ENCODE measurements at regions not wholly inside any gene's neighbourhood (a gene's known extent, or its start where the extent isn't known, plus 50 kb on each side); places are given as distances from the start of the nearest gene placed in this dataset.
"Not testable (repeated sequence)": the region's sequence is repeated elsewhere in the genome, so short reads cannot be mapped to it uniquely, and the experiment has no call there.

DNA sequence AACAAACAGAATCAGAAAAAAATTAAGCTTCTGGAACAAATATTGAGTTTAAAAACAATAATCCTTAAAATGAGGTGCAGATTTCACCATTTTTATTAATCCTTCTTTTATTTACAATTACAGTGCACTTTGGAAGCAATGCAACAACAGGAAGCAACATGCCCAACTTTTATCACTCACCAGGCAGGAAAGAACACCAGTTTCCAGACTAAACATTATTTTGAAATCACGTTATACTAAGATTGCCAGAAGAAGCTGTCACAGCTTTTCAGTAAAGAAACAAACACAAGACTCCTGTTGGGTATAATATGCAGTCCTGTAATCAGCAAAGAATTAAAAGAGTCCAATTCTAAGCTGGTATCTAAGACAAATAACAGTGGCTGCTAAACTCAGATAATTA is 137.9 kb upstream of the ZC3H15 start:
- no peaks in the 10 kb centered on the region for H3K36me3 ChIP-seq (replicated peaks in 1 of 2; ENCODE audit: control extremely low read depth in 1 of 2, control insufficient read depth in 1 of 2, extremely low read depth in 1 of 2, insufficient read depth in 2 of 2, low read length in 1 of 2)
- no peak overlapping the region for H3K4me2 ChIP-seq (replicated peaks; ENCODE audit: low read depth, low read length, poor library complexity, severe bottlenecking)
- H3K4me3 Mint-ChIP-seq, result no peak overlapping the region

DNA sequence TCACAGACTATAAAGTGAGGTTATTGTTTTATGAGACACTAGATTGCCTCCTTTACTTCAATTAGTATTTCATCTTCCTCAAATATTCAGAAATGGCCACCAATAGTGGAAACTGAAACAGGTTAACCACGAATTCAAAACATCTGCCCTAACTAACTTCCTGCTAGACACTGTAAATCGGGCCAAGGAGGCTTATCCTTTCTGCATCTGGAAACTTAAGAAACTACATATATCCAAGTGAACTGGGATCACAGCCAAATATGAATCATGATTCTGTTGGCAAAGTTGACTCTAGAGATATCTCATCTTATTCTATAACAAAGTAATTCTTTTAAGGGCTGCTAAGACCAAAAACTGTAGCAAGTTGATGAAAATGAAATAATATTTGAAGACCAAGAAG is 136.6 kb upstream of the ZC3H15 start:
- WGBS (ENCODE audit: insufficient coverage), result 0% methylated on average over 1 of the region's 2 CpGs
- intact Hi-C loops (cut with micrococcal nuclease), result no loop called here
- ATAC-seq (ENCODE audit: low read depth) (no peak), DNase-seq (no peak)
- TF ChIP-seq, protein P1, sequence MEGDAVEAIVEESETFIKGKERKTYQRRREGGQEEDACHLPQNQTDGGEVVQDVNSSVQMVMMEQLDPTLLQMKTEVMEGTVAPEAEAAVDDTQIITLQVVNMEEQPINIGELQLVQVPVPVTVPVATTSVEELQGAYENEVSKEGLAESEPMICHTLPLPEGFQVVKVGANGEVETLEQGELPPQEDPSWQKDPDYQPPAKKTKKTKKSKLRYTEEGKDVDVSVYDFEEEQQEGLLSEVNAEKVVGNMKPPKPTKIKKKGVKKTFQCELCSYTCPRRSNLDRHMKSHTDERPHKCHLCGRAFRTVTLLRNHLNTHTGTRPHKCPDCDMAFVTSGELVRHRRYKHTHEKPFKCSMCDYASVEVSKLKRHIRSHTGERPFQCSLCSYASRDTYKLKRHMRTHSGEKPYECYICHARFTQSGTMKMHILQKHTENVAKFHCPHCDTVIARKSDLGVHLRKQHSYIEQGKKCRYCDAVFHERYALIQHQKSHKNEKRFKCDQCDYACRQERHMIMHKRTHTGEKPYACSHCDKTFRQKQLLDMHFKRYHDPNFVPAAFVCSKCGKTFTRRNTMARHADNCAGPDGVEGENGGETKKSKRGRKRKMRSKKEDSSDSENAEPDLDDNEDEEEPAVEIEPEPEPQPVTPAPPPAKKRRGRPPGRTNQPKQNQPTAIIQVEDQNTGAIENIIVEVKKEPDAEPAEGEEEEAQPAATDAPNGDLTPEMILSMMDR (IDR thresholded peaks at IDR 0.05), result no peak
- TF ChIP-seq EZH2 (IDR thresholded peaks at IDR 0.05; ENCODE audit: borderline replicate concordance, insufficient read depth, low read depth, low read length, poor library complexity, severe bottlenecking), result no peak
- Histone ChIP-seq H4K20me1 (ENCODE audit: control insufficient read depth, insufficient read depth, low read length, poor library complexity, severe bottlenecking) (no peaks in the 10 kb centered on the region), H3K9me3 (ENCODE audit: control extremely low read depth in 1 of 3, control insufficient read depth in 2 of 3, insufficient read depth in 1 of 3, low read length in 2 of 3) (peaks cover 0 to 18% (median 8%) of the 10 kb centered on the region in 3 donors), H3K79me2 (ENCODE audit: control insufficient read depth, insufficient read depth, low read length) (no peaks in the 10 kb centered on the region), H3K36me3 (replicated peaks in 1 of 2; ENCODE audit: control extremely low read depth in 1 of 2, control insufficient read depth in 1 of 2, extremely low read depth in 1 of 2, insufficient read depth in 2 of 2, low read length in 1 of 2) (no peaks in the 10 kb centered on the region), H3K4me1 (ENCODE audit: control insufficient read depth in 2 of 2, insufficient read depth in 2 of 2, low read length in 2 of 2) (no peaks in the 10 kb centered on the region), H2AFZ (ENCODE audit: insufficient read depth, low read depth, low read length, poor library complexity, severe bottlenecking) (no peak overlapping the region), H3K27ac (ENCODE audit: low read length in 2 of 2) (no peak overlapping the region), H3K9ac (ENCODE audit: low read length) (no peak overlapping the region), H3K4me2 (replicated peaks; ENCODE audit: low read depth, low read length, poor library complexity, severe bottlenecking) (no peak overlapping the region), H3K4me3 (ENCODE audit: control extremely low read depth in 1 of 5, extremely low read depth in 1 of 5, insufficient read depth in 1 of 5, low read depth in 2 of 5, low read length in 4 of 5) (no peak overlapping the region), H3K27me3 (replicated peaks in 1 of 4; ENCODE audit: control extremely low read depth in 1 of 4, control insufficient read depth in 3 of 4, insufficient read depth in 4 of 4, low read length in 3 of 4) (no peaks in the 10 kb centered on the region)
- Mint-ChIP-seq H3K27me3 (no peaks in the 10 kb centered on the region), H3K27ac (no peak overlapping the region), H3K4me3 (no peak overlapping the region), H3K4me1 (peaks cover 14% of the 10 kb centered on the region), H3K9me3 (ENCODE audit: insufficient read depth) (peaks cover 10% of the 10 kb centered on the region)
- CTCF ChIA-PET, result no interaction called here
- POLR2A ChIA-PET, result no interaction called here

More for the DNA sequence above, 137.9 kb upstream of the ZC3H15 start:
- no peaks in the 10 kb centered on the region for H3K27me3 Mint-ChIP-seq
- H3K9me3 ChIP-seq (ENCODE audit: control extremely low read depth in 1 of 3, control insufficient read depth in 2 of 3, insufficient read depth in 1 of 3, low read length in 2 of 3), result peaks cover 0 to 7% (median 3%) of the 10 kb centered on the region in 3 donors
- intact Hi-C loops (cut with micrococcal nuclease), result no loop called here
- POLR2A ChIA-PET, result no interaction called here
- no CpG with 5 or more reads among the region's 1 CpG for WGBS (ENCODE audit: insufficient coverage)
- no peak overlapping the region for H2AFZ ChIP-seq (ENCODE audit: insufficient read depth, low read depth, low read length, poor library complexity, severe bottlenecking)
- CTCF ChIA-PET, result no interaction called here
- H3K27me3 ChIP-seq (replicated peaks in 1 of 4; ENCODE audit: control extremely low read depth in 1 of 4, control insufficient read depth in 3 of 4, insufficient read depth in 4 of 4, low read length in 3 of 4), result no peaks in the 10 kb centered on the region
- no peaks in the 10 kb centered on the region for H3K79me2 ChIP-seq (ENCODE audit: control insufficient read depth, insufficient read depth, low read length)
- H3K9ac ChIP-seq (ENCODE audit: low read length), result no peak overlapping the region
- ATAC-seq (ENCODE audit: low read depth), result no peak
- no peaks in the 10 kb centered on the region for H3K4me1 ChIP-seq (ENCODE audit: control insufficient read depth in 2 of 2, insufficient read depth in 2 of 2, low read length in 2 of 2)
- no peak overlapping the region for H3K27ac ChIP-seq (ENCODE audit: low read length in 2 of 2)
- peaks cover 6% of the 10 kb centered on the region for H3K9me3 Mint-ChIP-seq (ENCODE audit: insufficient read depth)
- H4K20me1 ChIP-seq (ENCODE audit: control insufficient read depth, insufficient read depth, low read length, poor library complexity, severe bottlenecking), result no peaks in the 10 kb centered on the region
- H3K27ac Mint-ChIP-seq, result no peak overlapping the region
- H3K4me3 ChIP-seq (ENCODE audit: control extremely low read depth in 1 of 5, extremely low read depth in 1 of 5, insufficient read depth in 1 of 5, low read depth in 2 of 5, low read length in 4 of 5), result no peak overlapping the region
- TF ChIP-seq, protein P1 (IDR thresholded peaks at IDR 0.05), result no peak
- no peak for TF ChIP-seq EZH2 (IDR thresholded peaks at IDR 0.05; ENCODE audit: borderline replicate concordance, insufficient read depth, low read depth, low read length, poor library complexity, severe bottlenecking)
- peaks cover 14% of the 10 kb centered on the region for H3K4me1 Mint-ChIP-seq
- DNase-seq, result no peak

DNA sequence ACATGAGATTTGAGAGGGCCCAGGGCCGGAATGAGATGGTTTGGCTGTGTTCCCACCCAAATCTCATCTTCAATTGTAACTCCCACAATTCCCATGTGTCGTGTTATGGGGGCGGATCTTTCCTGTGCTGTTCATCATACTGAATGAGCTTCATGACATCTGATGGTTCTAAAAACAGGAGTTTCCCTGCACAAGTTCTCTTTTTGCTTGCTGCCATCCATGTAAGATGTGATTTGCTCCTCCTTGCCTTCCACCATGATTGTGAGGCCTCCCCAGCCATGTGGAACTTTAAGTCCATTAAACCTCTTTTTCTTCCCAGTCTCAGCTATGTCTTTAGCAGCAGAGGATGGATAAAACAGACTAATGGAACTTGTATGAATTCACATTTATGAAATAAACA is 131.9 kb upstream of the ZC3H15 start:
- ATAC-seq (ENCODE audit: low read depth); intact Hi-C loops (cut with micrococcal nuclease); H3K9ac ChIP-seq (ENCODE audit: low read length); H3K4me2 ChIP-seq (replicated peaks; ENCODE audit: low read depth, low read length, poor library complexity, severe bottlenecking); H2AFZ ChIP-seq (ENCODE audit: insufficient read depth, low read depth, low read length, poor library complexity, severe bottlenecking); DNase-seq; H3K27me3 Mint-ChIP-seq; H3K36me3 ChIP-seq (replicated peaks in 1 of 2; ENCODE audit: control extremely low read depth in 1 of 2, control insufficient read depth in 1 of 2, extremely low read depth in 1 of 2, insufficient read depth in 2 of 2, low read length in 1 of 2); POLR2A ChIA-PET; CTCF ChIA-PET; H3K4me3 ChIP-seq (ENCODE audit: control extremely low read depth in 1 of 5, extremely low read depth in 1 of 5, insufficient read depth in 1 of 5, low read depth in 2 of 5, low read length in 4 of 5); H3K27ac Mint-ChIP-seq; H3K79me2 ChIP-seq (ENCODE audit: control insufficient read depth, insufficient read depth, low read length); H3K27ac ChIP-seq (ENCODE audit: low read length in 2 of 2); H3K27me3 ChIP-seq (replicated peaks in 1 of 4; ENCODE audit: control extremely low read depth in 1 of 4, control insufficient read depth in 3 of 4, insufficient read depth in 4 of 4, low read length in 3 of 4); H3K4me1 Mint-ChIP-seq; H4K20me1 ChIP-seq (ENCODE audit: control insufficient read depth, insufficient read depth, low read length, poor library complexity, severe bottlenecking); H3K4me1 ChIP-seq (ENCODE audit: control insufficient read depth in 2 of 2, insufficient read depth in 2 of 2, low read length in 2 of 2); H3K4me3 Mint-ChIP-seq: not testable (repeated sequence)
- peaks cover 0 to 22% (median 8%) of the 10 kb centered on the region in 3 donors for H3K9me3 ChIP-seq (ENCODE audit: control extremely low read depth in 1 of 3, control insufficient read depth in 2 of 3, insufficient read depth in 1 of 3, low read length in 2 of 3)
- H3K9me3 Mint-ChIP-seq (ENCODE audit: insufficient read depth), result peaks cover 13% of the 10 kb centered on the region
- WGBS (ENCODE audit: insufficient coverage), result 88% methylated on average over 2 of the region's 3 CpGs
